NCI-H526 (cell line): ENCODE measurements at regions not wholly inside any gene's neighbourhood (a gene's known extent, or its start where the extent isn't known, plus 50 kb on each side); places are given as distances from the start of the nearest gene placed in this dataset.

ENCODE experiments used
- DNase-seq, 2 experiments: peaks; one replicate each; lab custom pipeline; 2025; lab: John Stamatoyannopoulos, UW

DNA sequence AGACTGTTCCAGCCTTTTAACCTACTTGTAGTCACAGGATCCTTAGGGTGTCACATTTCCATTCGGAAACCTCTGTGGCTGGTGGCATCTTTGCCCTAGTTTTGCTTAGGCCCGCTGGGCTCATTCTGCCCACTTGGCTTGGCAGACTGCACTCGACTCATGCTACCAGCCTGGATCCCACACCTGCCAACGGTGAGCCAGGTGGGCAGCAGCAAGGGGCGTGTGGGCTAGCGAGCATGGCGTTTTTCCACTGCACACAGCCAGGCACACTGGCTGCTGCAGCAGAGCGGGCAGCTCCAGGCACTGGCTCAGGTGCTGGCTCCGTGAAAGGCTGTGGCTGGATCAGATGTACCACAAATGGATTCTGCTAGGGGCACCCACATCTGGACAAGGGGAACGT is 838.2 kb downstream of the SLITRK6 start:
- DNase-seq, result no peak

GRCh38 chr13:84959818-84960217 is 839.4 kb downstream of the SLITRK6 start:
- no peak for DNase-seq

DNA sequence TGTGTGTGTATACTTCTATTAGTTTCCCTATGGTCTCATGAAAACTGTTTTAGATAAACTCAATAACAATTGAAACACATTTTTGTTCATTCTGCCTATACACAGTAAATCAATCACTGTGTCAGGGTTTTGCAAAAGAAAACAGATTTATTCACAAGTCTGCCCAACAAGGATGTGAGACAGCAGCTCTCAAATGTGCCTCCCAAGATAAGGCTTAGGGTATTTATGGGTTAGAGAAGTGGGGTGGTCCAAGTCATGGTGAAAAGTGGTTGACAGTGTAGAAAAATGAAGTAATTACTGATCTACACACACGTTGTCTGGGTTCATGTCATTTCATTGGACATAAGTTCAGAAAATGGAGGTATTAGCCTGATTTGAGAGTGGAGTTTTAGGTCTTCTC is 844.6 kb downstream of the SLITRK6 start:
- no peak for DNase-seq

- no peak for DNase-seq
These were observed 848.1 kb downstream of the SLITRK6 start for GRCh38 chr13:84951128-84951527.

GRCh38 chr13:84946192-84946591 is 853.0 kb downstream of the SLITRK6 start:
- no peak for DNase-seq

DNA sequence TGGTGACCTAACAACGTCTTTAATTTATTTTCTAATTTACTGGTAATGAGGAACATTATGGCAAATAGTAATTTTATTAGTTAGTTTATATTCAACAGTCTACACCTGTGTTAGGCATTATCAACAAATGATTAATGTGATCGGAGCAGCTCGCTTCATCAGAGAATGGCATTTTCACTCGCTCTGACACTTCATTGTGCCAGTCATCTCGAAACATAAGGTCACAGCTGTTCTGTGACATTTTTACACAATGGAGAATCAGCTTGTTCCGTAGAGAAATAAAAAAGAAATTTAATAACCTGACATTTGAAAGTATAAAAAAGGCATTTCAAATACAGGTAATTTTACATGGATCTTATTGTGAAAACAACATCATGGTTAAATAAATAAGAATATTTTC is 858.4 kb downstream of the SLITRK6 start:
- DNase-seq, result no peak

DNA sequence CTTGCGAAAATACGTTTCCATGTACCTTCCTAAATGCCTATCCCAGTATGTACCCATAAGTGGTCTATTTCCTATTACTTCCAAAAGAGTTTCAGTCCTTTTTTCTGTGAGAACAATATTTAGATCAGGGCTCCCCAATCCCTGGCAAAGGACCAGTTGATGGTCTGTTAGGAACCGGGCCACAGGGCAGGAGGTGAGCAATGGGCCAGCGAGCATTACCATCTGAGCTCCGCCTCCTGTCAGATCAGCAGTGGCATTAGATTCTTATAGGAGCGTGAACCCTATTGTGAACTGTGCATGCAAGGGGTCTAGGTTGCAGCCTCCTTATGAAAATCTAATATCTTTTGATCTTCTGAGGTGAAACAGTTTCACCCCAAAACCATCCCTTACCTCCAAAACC is 859.1 kb downstream of the SLITRK6 start:
- DNase-seq, result no peak

- DNase-seq, result no peak
These were observed 864.3 kb downstream of the SLITRK6 start for GRCh38 chr13:84934911-84935310.

DNA sequence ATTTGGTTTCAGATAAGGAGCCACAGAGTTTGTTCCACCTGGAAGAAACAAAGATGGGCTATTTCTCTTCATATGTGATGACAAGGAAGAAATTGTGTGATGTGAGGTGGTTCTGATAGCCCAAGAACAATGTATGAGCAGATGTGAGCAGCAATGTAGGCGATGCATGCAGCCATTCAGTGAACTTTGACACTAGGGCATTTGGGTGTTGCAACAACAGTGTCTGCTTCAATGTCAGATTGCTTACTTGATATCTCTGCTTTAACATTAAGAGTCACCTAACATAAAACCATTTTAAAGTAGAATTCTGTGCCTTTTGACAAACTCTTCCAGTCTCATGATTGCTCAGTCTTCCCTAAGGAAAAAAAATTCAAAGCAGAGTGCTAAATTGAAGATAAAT is 865.4 kb downstream of the SLITRK6 start:
- DNase-seq, result no peak

GRCh38 chr13:84931264-84931663 is 868.0 kb downstream of the SLITRK6 start:
- peak; percentile 30 to 57 for DNase-seq

GRCh38 chr13:84927442-84928169 is 871.6 kb downstream of the SLITRK6 start:
- DNase-seq, result no peak

GRCh38 chr13:84925443-84925842 is 873.8 kb downstream of the SLITRK6 start:
- no peak for DNase-seq

DNA sequence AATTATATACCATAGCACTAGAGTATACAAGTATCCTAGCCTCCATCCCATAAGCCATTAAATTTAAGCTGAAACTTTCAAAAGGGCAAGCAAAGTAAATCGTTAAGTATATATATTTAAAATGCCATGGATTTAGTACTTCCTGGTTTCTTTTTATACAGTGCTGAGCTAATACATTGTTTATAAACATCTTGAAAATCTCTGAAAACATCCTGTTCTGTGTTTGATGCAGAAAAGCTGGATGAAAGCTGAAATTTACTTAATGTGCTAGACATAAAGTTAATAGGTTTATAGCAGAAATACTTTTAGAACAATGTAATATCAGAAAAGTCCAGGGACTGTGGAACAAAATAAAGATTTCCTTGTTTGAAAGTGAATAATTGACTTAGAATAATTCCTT is 875.4 kb downstream of the SLITRK6 start:
- DNase-seq, result no peak

- peak; percentile 53 to 76 for DNase-seq
These were observed 881.9 kb downstream of the SLITRK6 start for GRCh38 chr13:84917252-84917878.

DNA sequence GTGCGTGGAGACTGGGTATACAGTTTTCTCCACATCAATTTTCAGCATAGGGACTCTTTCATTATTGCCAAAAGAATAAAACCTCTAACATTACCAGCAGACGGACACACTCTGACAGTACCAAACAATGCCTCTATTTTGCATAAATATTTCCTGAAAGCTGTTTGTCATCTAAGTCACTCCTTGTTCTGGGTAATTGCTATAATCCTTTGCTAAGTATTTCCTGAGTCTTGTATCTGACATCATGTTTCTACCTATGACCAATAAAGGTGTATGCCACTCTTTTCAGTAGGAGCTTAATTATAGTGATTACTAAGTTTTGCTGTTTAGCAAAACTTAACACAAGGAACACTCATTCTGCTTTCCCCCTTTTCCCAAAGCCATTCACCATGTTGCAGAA is 886.5 kb downstream of the SLITRK6 start:
- no peak for DNase-seq

GRCh38 chr13:84910423-84910822 is 888.8 kb downstream of the SLITRK6 start:
- no peak for DNase-seq

GRCh38 chr13:84903391-84903790 is 895.8 kb downstream of the SLITRK6 start:
- no peak for DNase-seq

- DNase-seq, result no peak
These were observed 897.0 kb downstream of the SLITRK6 start for GRCh38 chr13:84902243-84902642.

DNA sequence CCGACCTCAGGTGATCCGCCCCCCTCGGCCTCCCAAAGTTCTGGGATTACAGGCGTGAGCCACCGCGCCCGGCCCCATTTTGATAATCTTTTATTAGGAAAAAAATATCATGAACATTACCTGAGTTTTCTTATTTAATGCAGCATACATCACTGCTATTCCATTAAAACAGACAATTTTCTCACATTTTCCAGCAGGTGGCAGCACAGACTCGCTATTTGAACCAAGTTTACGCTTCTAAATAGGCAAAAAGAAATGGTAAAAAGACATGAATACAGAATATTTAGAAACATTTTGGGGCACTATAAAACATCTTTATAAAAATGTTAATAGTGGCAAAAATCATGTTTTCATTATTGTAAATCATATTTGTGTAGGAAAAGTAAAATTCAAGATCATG is 903.1 kb downstream of the SLITRK6 start:
- peak; percentile 45 to 80 for DNase-seq

DNA sequence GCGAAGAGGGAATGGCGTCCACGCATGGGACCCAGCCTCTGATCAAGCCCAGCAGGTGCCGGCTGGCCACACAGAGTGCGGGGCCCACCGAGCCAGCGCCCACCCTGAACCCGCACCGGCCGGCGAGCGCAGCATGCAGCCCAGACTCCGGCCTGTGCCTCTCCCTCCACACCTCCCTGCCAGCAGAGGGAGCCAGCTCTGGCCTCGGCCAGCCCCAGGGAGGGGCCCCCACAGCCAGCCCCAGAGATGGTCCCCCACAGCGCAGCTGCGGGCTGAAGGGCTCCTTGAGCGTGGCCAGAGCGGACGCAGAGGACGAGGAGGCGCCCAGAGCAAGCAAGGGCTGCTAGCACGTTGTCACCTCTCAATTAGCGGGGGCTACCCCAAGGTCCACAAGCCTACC is 904.5 kb downstream of the SLITRK6 start:
- no peak for DNase-seq

DNA sequence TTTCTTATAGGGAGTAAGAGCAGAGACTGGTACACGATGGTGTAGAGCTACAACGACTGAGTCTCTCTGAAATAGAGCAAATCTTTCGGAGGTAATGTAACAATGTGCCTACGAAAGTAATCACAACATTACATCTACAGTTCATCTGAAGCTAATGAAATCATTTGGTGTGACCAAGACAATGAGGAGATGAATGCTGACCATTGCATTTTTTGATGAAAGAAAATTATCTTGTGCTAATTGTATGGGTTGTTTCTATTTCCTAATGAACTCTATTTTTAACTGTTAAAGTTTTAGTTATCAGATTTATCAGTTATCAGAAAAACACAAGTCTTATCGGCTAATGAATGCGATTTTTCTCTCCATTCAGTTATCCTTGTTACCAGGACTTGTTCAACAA is 913.4 kb downstream of the SLITRK6 start:
- DNase-seq, result no peak

DNA sequence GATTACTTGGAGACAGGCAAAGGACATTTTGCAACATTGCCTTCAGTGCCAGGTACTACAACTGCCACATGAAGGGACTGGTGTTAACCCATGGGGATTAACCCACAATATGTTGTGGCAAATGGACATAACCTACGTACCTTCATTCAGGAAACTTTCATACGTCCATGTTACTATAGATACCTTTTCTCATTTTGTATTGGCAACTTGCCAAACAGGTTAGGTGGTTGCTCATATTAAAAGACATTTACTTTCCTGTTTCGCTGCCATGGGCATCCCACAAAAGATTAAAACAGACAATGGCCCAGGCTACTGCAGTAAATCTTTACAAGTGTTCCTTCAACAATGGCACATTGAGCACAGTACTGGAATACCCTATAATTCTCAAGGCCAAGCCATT is 925.3 kb downstream of the SLITRK6 start:
- DNase-seq, result no peak

DNA sequence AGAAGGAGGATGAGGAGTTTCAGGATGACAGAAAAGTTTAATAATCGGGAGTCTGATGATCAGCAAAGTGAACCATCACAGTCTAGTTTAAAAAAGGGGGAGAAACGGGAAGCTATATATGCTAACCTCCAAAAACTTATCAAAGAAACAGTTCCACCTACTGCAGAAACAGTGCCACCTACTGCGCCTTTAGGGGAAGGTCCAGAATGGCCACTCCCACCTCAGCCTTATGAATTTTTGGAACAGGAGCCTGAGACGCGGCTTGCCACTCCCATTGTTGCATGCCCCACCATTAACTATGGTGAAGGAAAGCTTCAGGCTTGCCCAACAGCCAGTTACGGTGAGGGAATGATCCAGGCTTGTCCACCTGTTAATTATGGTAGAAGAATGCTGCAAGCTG is 929.0 kb downstream of the SLITRK6 start:
- DNase-seq, result peak in 1 of 2 experiments; percentile 54

DNA sequence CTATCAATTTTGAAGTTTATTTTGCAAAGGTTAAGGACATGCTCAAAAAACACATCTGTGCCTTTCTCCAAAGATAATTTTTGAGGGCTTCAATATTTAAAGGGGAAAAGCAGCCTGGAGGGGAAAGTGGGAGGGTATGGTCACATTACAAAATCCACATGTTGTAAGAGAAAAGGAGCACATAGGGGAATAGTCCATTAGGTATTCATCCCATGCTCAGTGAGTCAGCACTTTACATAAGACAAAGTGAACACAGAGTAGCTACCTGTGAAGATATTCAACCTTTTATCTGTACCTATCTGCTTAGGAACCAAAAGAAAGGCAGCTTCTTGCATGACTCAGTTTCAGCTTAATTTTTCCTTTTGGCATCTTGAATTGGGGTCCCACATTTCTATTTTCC is 932.0 kb downstream of the SLITRK6 start:
- DNase-seq, result no peak
